HG03565 (cell line): ENCODE measurements at regions not wholly inside any gene's neighbourhood (a gene's known extent, or its start where the extent isn't known, plus 50 kb on each side); places are given as distances from the start of the nearest gene placed in this dataset.
A peak's percentile ranks its signal among the peaks of the same experiment; 100 is the strongest.

Source experiments
- ATAC-seq: cut with Tn5 transposase; IDR thresholded peaks from one replicate; pipeline ENCODE4 v1.9.1; 2021; ENCODE audit warnings: mild to moderate bottlenecking, moderate library complexity; ENCODE audit not compliant: unreplicated experiment

- no peak for ATAC-seq
Measured at GRCh38 chr15:95918525-95918924, 412.0 kb upstream of the NR2F2 start.

DNA sequence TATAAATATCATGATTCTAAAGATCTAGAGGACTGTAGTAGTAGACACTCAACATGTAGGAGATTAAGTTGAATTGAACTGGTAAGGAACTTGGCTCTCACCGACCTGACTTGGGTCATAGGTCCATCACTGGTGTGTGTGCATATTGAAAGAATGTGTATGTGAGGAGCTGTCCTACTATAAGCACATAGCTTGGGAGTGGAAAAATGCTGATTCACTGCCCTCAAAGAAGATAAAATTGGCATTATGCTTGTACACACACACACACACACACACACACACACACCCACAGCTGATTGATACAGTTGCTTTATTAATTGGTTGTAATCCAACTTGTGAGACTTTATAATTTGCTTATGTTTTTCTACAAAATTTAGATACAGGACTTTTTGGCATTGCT is 411.0 kb upstream of the NR2F2 start:
- ATAC-seq = no peak

DNA sequence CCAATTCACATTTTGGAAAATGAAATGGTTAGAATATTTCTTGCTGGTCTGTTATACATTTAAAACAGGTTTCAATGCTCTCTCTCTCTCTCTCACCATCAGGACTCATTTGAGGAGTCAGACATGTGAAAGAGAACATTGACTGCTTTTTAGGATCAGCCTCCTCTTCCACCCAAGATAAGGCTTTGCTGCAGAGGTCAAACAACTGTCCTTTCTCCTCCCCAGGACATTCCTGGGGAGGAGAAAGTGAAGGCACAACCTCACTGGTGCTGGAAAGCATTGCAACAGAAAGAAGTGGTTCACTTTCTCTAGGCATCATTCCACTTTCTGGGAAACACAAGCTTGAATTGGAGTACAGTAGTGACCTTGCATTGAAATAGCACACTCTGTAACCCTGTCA is 409.1 kb upstream of the NR2F2 start:
- ATAC-seq = no peak

DNA sequence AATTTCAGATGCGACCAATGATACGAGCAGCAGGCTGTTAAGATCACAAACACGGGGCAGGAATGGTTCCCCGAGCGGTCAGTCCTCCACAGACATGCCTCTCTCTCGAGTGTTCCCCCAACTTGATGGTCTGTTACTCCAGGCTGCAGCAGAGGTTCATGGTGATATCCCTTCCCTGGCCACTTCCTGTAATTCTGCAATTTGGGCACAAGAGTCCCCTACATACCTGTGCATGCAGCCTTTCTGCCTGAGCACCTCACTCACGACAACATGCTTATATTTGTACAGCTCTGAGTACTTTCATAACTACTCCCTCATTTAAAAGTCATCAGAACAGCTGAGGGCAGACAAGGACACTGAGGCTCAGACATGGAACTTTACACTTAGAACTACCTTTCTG is 408.1 kb upstream of the NR2F2 start:
- no peak for ATAC-seq

- ATAC-seq = no peak
Measured at GRCh38 chr15:95923792-95924191, 406.7 kb upstream of the NR2F2 start.

- no peak for ATAC-seq
Measured at GRCh38 chr15:95928822-95929221, 401.7 kb upstream of the NR2F2 start.

DNA sequence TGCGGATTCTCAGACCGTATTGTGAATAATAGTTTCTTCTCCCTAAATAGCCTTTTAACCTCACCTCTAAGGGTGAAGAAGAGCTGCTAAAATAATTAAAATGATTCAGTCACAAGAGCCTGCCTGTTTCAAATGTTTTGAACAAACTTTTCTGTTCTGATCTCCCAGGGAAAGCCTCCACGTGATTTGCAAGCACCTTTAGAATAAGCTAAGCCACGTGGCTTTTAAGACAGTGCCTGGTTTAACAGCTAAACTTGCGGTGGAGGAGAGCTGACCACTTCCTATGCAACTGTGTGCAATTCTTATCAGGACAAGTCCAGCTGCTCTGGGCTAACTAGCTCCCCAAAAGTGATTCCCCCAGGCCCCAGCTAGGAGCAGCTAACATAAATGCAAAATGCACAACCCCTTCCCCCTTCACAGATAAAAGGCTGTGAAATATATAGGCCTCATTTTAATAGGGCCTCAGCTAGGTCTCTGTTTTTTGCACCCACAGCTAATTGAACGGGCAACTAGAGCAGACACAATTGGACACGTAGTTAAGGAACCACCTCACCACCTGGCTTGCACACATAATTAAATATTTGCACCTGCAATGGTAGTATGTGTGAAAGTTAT is 401.2 kb upstream of the NR2F2 start:
- ATAC-seq = peak; percentile 95

- ATAC-seq = no peak
Measured at GRCh38 chr15:95930659-95931375, 399.7 kb upstream of the NR2F2 start.

GRCh38 chr15:95931619-95932018 is 398.9 kb upstream of the NR2F2 start:
- no peak for ATAC-seq

GRCh38 chr15:95932141-95932540 is 398.4 kb upstream of the NR2F2 start:
- no peak for ATAC-seq

DNA sequence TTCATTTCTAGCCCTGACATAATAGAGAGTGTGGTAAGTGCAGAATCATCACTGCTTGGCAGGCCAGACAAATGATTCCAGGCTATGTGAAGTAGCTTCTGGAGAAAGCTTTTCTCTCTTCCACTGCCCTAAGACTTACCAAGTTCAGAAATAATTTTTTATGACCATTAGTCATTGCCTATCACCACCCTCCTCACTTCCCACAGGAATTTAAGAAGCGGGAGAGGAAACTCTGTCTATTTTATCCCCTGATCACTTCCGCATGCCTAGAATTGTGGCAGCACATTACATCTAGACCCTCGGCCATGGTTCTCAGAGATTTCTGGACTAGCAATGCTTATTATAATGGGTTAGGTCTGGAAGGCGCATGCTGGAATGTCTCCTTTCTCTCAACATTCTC is 397.8 kb upstream of the NR2F2 start:
- ATAC-seq = no peak

- ATAC-seq = no peak
Measured at GRCh38 chr15:95935852-95936251, 394.6 kb upstream of the NR2F2 start.

GRCh38 chr15:95937128-95937528 is 393.4 kb upstream of the NR2F2 start:
- ATAC-seq = no peak

DNA sequence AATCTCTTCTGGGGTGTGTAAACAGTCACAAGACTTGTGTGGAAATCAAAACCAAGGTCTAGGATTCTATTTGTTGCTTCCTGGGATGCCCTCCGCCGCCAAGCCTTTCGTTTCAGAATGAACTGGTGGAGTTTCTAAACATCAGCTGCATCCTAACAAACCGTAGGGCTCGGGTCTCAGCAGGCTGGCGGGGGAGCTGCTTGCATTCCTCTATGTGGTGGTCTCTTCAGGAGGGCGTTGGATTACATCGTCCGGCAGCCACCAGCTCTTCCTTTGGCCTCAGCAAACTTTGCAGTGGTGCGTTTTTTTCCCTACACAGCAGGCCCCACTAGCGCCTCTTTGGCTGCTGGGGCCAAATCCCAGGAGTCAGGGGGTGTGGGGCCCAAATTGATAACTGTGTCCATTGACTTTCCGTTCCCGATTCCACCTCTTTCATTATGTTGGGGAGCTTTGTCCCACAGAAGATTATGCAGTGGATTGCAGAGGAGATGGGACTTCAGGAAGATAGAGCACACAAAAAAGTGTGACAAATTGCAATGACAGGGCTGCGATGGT is 390.0 kb upstream of the NR2F2 start:
- ATAC-seq = no peak

DNA sequence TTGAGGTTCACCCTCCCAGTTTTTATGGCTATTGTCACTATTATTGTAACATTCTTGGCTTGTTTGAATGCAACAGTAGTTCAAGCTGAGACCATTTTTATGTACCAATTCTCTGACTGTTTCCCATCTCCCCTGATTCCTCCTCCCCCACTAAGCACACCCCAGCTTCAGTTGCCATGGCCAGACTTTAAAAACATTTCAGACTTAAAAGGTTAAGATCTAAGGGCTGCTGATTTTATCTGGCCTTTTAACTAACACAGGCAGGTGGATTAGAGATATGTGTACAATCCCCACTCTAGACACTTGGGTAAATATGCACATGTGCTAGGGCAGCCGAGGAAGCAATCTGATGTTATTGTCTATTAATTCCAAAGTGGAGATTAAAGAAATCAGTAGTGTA is 386.3 kb upstream of the NR2F2 start:
- no peak for ATAC-seq

DNA sequence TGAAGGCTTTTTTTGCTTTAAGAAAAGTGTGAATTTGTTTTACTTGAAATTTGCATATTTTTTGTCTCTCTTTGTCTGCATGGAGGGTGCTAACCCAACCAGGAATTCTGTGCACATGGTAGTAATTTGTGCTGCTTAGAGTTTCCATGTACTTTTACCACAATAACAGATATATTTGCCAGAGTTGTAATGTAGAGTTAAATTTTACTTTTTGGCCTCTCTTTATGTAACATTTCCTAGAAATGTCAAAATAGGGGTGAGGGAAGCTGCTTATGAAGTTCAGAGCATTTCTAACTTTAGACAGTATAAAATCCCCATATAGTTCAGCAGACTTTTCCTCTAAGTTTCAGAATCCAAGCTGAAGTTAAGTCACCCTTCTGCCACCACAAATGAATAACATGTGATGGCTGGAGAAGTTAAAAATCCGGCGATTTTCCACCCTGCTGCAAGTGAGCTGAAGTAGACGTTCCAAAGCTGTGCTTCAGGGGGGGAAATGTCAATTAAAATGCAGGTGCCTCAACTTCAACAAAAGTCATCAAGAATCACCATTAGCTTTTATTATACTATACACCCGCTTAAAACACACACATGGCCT is 385.7 kb upstream of the NR2F2 start:
- ATAC-seq = no peak

GRCh38 chr15:95946241-95946640 is 384.3 kb upstream of the NR2F2 start:
- ATAC-seq = no peak

- no peak for ATAC-seq
Measured at GRCh38 chr15:95946926-95947325, 383.6 kb upstream of the NR2F2 start.

GRCh38 chr15:95948411-95948810 is 382.1 kb upstream of the NR2F2 start:
- ATAC-seq = no peak

DNA sequence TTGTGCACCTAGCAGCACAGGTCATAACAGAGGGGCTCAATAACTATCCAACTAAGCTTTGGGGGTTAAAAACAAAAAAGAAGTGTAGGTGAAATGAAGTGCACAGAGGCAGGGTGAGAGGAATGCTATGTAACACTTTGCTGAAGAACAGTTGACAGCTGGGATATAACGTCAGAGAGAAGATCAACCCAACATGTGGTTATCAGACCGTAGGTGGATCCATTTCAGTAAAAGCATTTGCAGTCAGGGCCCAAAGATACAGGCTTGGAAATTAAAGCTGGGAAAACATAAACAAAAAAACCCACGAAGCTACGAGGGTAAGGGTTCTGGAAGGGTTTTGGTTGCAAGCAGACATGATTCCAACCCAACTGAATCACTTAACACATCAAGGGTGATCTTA is 377.5 kb upstream of the NR2F2 start:
- no peak for ATAC-seq

GRCh38 chr15:95957861-95958260 is 372.6 kb upstream of the NR2F2 start:
- no peak for ATAC-seq

- ATAC-seq = no peak
Measured at GRCh38 chr15:95958382-95958781, 372.1 kb upstream of the NR2F2 start.
